PC-9 (cell line): ENCODE measurements at regions not wholly inside any gene's neighbourhood (a gene's known extent, or its start where the extent isn't known, plus 50 kb on each side); places are given as distances from the start of the nearest gene placed in this dataset.

ENCODE experiments used
- BruUV-seq: library from RNA; stranded (reverse); fragments of 400-500 nt; replicated peaks from 2 replicates; lab custom pipeline; 2021; lab: Mats Ljungman, UMichigan
- CTCF ChIA-PET: fragments of 300-600 bp; sonication (Branson Sonifier 250); formaldehyde crosslinking; loops from one replicate; lab custom pipeline; 2022; ENCODE audit warnings: antibody characterized with exemption; lab: Charles Lee
- POLR2A ChIA-PET: fragments of 300-600 bp; sonication (Branson Sonifier 250); formaldehyde crosslinking; loops from one replicate; lab custom pipeline; 2022; ENCODE audit warnings: antibody characterized with exemption; ENCODE audit not compliant: unreplicated experiment; lab: Charles Lee
- DNase-seq, 2 experiments: peaks; one replicate each; pipeline versions ENCODE4 v3.0.0 to v3.0.0-alpha.2; 2015 to 2022; ENCODE audit warnings: mixed read lengths in 1 of 2
- H2AFZ ChIP-seq: fragments of 200-600 bp; sonication (generic); 2 replicates; pipeline ENCODE4 v1.8.1; 2017; ENCODE audit warnings: antibody characterized with exemption
- H3F3A ChIP-seq: fragments of 200-600 bp; sonication (generic); 2 replicates; pipeline ENCODE4 v1.8.1; 2017; ENCODE audit warnings: antibody characterized with exemption, mild to moderate bottlenecking, low read depth; ENCODE audit not compliant: insufficient read depth
- H3K27ac ChIP-seq: fragments of 200-600 bp; sonication (generic); 2 replicates; pipeline ENCODE4 v1.6.1; 2016; ENCODE audit warnings: mixed run types
- H3K27me3 ChIP-seq: fragments of 200-600 bp; sonication (generic); 2 replicates; pipeline ENCODE4 v1.6.1; 2016; ENCODE audit warnings: low read depth, mixed run types; ENCODE audit not compliant: insufficient read depth
- H3K36me3 ChIP-seq: fragments of 200-600 bp; sonication (generic); 2 replicates; pipeline ENCODE4 v1.6.1; 2016; ENCODE audit warnings: low read depth, mixed run types
- H3K4me1 ChIP-seq: fragments of 200-600 bp; sonication (generic); replicated peaks from 2 replicates; pipeline ENCODE4 v1.6.1; 2016; ENCODE audit warnings: mixed run types; ENCODE audit not compliant: insufficient read depth
- H3K4me2 ChIP-seq: fragments of 200-600 bp; sonication (generic); 2 replicates; pipeline ENCODE4 v1.6.1; 2017; ENCODE audit warnings: mixed run types
- H3K4me3 ChIP-seq: fragments of 200-600 bp; sonication (generic); 2 replicates; pipeline ENCODE4 v1.6.1; 2016; ENCODE audit warnings: mixed run types
- H3K79me2 ChIP-seq: fragments of 200-600 bp; sonication (generic); 2 replicates; pipeline ENCODE4 v1.6.1; 2017; ENCODE audit warnings: low read depth, mixed run types
- H3K9me2 ChIP-seq: fragments of 200-600 bp; sonication (generic); 2 replicates; pipeline ENCODE4 v1.8.1; 2017; ENCODE audit warnings: mild to moderate bottlenecking; ENCODE audit not compliant: insufficient read depth
- H3K9me3 ChIP-seq: fragments of 200-600 bp; sonication (generic); 2 replicates; pipeline ENCODE4 v1.8.1; 2016; ENCODE audit warnings: low read depth; ENCODE audit not compliant: insufficient read depth
- H4K20me1 ChIP-seq: fragments of 200-600 bp; sonication (generic); 2 replicates; pipeline ENCODE4 v1.8.1; 2017; ENCODE audit not compliant: insufficient read depth
- EZH2 ChIP-seq: fragments of 200-600 bp; sonication (generic); IDR thresholded peaks from 2 replicates; pipeline ENCODE4 v1.8.0; 2017; ENCODE audit warnings: antibody characterized with exemption, low read depth
- intact Hi-C: fragments of 100-400 bp; cut with micrococcal nuclease; formaldehyde crosslinking; loops from one replicate; pipeline ENCODE4 v1.10.0; 2022; ENCODE audit not compliant: unreplicated experiment
- TF ChIP-seq, protein P1 (sequence below): fragments of 200-600 bp; sonication (generic); conservative IDR thresholded peaks from 2 replicates; pipeline ENCODE4 v1.6.1; 2017; ENCODE audit warnings: mixed run types, antibody characterized with exemption, mild to moderate bottlenecking, moderate library complexity

DNA sequence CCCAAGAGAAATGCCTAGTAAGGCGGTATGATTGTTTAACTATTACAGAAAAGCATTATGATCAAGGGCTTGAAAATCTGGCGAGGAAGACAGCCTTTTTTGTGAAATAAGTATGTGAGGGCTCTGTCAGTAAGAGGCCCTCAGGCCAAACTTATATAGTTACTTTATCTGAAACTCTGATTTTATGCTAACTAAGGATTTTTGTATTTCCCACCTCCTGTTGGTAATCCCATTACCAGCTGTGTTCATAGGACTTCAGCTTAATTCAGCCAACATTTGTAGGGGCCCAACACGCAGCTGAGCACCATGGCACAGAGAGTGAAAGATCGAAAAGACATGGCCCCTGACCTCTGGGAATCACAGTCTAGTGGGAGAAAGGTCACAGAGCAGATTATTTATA, 318.3 kb upstream of the WWC1 start:
- TF ChIP-seq, protein P1, sequence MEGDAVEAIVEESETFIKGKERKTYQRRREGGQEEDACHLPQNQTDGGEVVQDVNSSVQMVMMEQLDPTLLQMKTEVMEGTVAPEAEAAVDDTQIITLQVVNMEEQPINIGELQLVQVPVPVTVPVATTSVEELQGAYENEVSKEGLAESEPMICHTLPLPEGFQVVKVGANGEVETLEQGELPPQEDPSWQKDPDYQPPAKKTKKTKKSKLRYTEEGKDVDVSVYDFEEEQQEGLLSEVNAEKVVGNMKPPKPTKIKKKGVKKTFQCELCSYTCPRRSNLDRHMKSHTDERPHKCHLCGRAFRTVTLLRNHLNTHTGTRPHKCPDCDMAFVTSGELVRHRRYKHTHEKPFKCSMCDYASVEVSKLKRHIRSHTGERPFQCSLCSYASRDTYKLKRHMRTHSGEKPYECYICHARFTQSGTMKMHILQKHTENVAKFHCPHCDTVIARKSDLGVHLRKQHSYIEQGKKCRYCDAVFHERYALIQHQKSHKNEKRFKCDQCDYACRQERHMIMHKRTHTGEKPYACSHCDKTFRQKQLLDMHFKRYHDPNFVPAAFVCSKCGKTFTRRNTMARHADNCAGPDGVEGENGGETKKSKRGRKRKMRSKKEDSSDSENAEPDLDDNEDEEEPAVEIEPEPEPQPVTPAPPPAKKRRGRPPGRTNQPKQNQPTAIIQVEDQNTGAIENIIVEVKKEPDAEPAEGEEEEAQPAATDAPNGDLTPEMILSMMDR, result no peak
- no peak for TF ChIP-seq EZH2
- Histone ChIP-seq H2AFZ (no peak overlapping the region), H3K4me2 (no peak overlapping the region), H3K27me3 (no peaks in the 10 kb centered on the region), H4K20me1 (no peaks in the 10 kb centered on the region), H3K9me3 (no peaks in the 10 kb centered on the region), H3F3A (no peaks in the 10 kb centered on the region), H3K27ac (no peak overlapping the region), H3K36me3 (no peaks in the 10 kb centered on the region), H3K9me2 (no peaks in the 10 kb centered on the region), H3K4me3 (no peak overlapping the region), H3K4me1 (no peaks in the 10 kb centered on the region), H3K79me2 (no peaks in the 10 kb centered on the region)
- BruUV-seq, result no TSS peak
- DNase-seq, result no peak
- intact Hi-C loops, result no loop called here
- ChIA-PET POLR2A (no interaction called here), CTCF (no interaction called here)

- H3K4me1 ChIP-seq, result no peaks in the 10 kb centered on the region
- H3K4me3 ChIP-seq, result no peak overlapping the region
- H3K27me3 ChIP-seq, result peaks cover 17% of the 10 kb centered on the region
- ChIA-PET CTCF (no interaction called here), POLR2A (no interaction called here)
- no peak for TF ChIP-seq EZH2
- TF ChIP-seq, protein P1, result no peak
- no peaks in the 10 kb centered on the region for H3K9me2 ChIP-seq
- no TSS peak for BruUV-seq
- no peaks in the 10 kb centered on the region for H3K9me3 ChIP-seq
- intact Hi-C loops, result no loop called here
- no peak overlapping the region for H2AFZ ChIP-seq
- no peaks in the 10 kb centered on the region for H3K79me2 ChIP-seq
- H4K20me1 ChIP-seq, result no peaks in the 10 kb centered on the region
- no peaks in the 10 kb centered on the region for H3K36me3 ChIP-seq
- DNase-seq, result no peak
- no peaks in the 10 kb centered on the region for H3F3A ChIP-seq
- no peak overlapping the region for H3K27ac ChIP-seq
- no peak overlapping the region for H3K4me2 ChIP-seq
Measured at GRCh38 chr5:167984951-167985350, 306.5 kb upstream of the WWC1 start.

DNA sequence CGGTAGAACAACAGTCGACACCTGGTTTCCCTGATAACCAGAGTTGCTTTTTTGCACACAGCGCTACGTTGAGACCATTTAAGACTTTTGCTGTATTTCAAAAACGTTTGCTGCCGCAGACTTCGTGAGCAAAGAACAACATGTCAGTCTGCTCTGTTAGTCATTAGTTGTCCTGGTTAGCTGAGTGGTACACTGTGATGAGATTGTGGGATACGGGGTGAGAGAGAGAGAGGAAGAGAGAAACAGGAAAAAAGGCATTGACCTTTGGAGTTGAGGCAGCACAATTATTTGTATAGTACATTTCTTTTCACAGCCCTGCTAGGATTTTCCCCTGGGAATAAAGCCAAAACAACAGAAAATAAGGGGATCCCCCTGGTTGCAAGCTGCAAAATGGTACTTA, 306.1 kb upstream of the WWC1 start:
- Histone ChIP-seq H3K36me3 (no peaks in the 10 kb centered on the region), H4K20me1 (no peaks in the 10 kb centered on the region), H3K27ac (no peak overlapping the region), H3K4me2 (no peak overlapping the region), H3K79me2 (no peaks in the 10 kb centered on the region), H3K9me3 (no peaks in the 10 kb centered on the region), H3K4me1 (no peaks in the 10 kb centered on the region), H3K4me3 (no peak overlapping the region), H3F3A (no peaks in the 10 kb centered on the region), H3K9me2 (no peaks in the 10 kb centered on the region), H2AFZ (no peak overlapping the region), H3K27me3 (peaks cover 21% of the 10 kb centered on the region)
- intact Hi-C loops, result no loop called here
- TF ChIP-seq, protein P1, result no peak
- no peak for TF ChIP-seq EZH2
- ChIA-PET POLR2A (no interaction called here), CTCF (no interaction called here)
- no peak for DNase-seq
- BruUV-seq, result no TSS peak
